GM10248 (cell line): ENCODE measurements at regions not wholly inside any gene's neighbourhood (a gene's known extent, or its start where the extent isn't known, plus 50 kb on each side); places are given as distances from the start of the nearest gene placed in this dataset.

Experiments used
- CTCF ChIA-PET: fragments of 300-600 bp; sonication (Branson Sonifier 250); formaldehyde crosslinking; extraction: SDS; loops from one replicate; lab custom pipeline; 2021; ENCODE audit warnings: antibody characterized with exemption; lab: Yijun Ruan, JAX
- POLR2A ChIA-PET: fragments of 350-650 bp; sonication (Branson Sonifier 250); formaldehyde crosslinking; extraction: SDS; loops from one replicate; lab custom pipeline; 2020; ENCODE audit warnings: antibody characterized with exemption; lab: Yijun Ruan, JAX
- DNase-seq: peaks from one replicate; pipeline ENCODE4 v3.0.0; 2012; ENCODE audit errors: extremely low spot score
- CTCF ChIP-seq: IDR thresholded peaks from 2 replicates; pipeline ENCODE4 v1.5.1; 2012; ENCODE audit warnings: mild to moderate bottlenecking, low read depth; ENCODE audit errors: extremely low read depth, missing control alignments, control extremely low read depth

- no peak for TF ChIP-seq CTCF
- ChIA-PET CTCF (interaction anchor here (1.3 kb wide), 1 partner anchor 31 kb away, joined by 3 read pairs; no protein-coding TSS in a partner anchor), POLR2A (no interaction called here)
- DNase-seq: no peak
These were observed 235.5 kb upstream of the TBX3 start for GRCh38 chr12:114919479-114919878.

GRCh38 chr12:114918535-114919233 is 234.7 kb upstream of the TBX3 start:
- CTCF ChIA-PET: interaction anchor here (1.3 kb wide), 1 partner anchor 30 kb away, joined by 3 read pairs; no protein-coding TSS in a partner anchor
- DNase-seq: no peak
- POLR2A ChIA-PET: no interaction called here
- TF ChIP-seq CTCF: no peak

GRCh38 chr12:114917953-114918352 is 234.0 kb upstream of the TBX3 start:
- no peak for TF ChIP-seq CTCF
- POLR2A ChIA-PET: no interaction called here
- DNase-seq: no peak
- CTCF ChIA-PET: no interaction called here

- DNase-seq: no peak
- POLR2A ChIA-PET: no interaction called here
- TF ChIP-seq CTCF: no peak
- CTCF ChIA-PET: no interaction called here
These were observed 233.3 kb upstream of the TBX3 start for GRCh38 chr12:114917307-114917706.

- DNase-seq: no peak
- TF ChIP-seq CTCF: no peak
- ChIA-PET CTCF (no interaction called here), POLR2A (no interaction called here)
These were observed 232.6 kb upstream of the TBX3 start for GRCh38 chr12:114916541-114916940.

- DNase-seq: no peak
- CTCF ChIA-PET: no interaction called here
- POLR2A ChIA-PET: no interaction called here
- TF ChIP-seq CTCF: no peak
These were observed 232.1 kb upstream of the TBX3 start for GRCh38 chr12:114916124-114916523.
